IMR-90 (cell line): ENCODE measurements at regions not wholly inside any gene's neighbourhood (a gene's known extent, or its start where the extent isn't known, plus 50 kb on each side); places are given as distances from the start of the nearest gene placed in this dataset.

Experiments
- ATAC-seq: fragments of 200-7000 bp; cut with Tn5 transposase; 2 replicates; pipeline ENCODE4 v1.9.1; 2020; ENCODE audit warnings: low read depth, mild to moderate bottlenecking, moderate library complexity
- BruUV-seq: library from RNA; stranded (reverse); fragments of 400-500 nt; replicated peaks from 2 replicates; lab custom pipeline; 2021; lab: Mats Ljungman, UMichigan
- CTCF ChIA-PET: fragments of 300-600 bp; formaldehyde crosslinking; extraction: SDS; loops from one replicate; lab custom pipeline; 2021; ENCODE audit warnings: antibody characterized with exemption; lab: Yijun Ruan, JAX
- POLR2A ChIA-PET: fragments of 300-600 bp; sonication (Branson Sonifier 250); formaldehyde crosslinking; loops from one replicate; lab custom pipeline; 2022; ENCODE audit warnings: antibody characterized with exemption; ENCODE audit not compliant: unreplicated experiment; lab: Charles Lee
- DNase-seq: peaks from one replicate; pipeline ENCODE4 v3.0.0; 2013
- H2AFZ ChIP-seq: replicated peaks from 2 replicates; pipeline ENCODE3; 2013; ENCODE audit warnings: low read length, mild to moderate bottlenecking; ENCODE audit not compliant: poor library complexity
- H2AK5ac ChIP-seq: 2 replicates; pipeline ENCODE4 v1.6.1; 2013; ENCODE audit warnings: low read depth, low read length, inconsistent platforms
- H2AK9ac ChIP-seq: replicated peaks from 2 replicates; pipeline ENCODE3; 2013; ENCODE audit warnings: mild to moderate bottlenecking, low read depth, low read length, moderate library complexity; ENCODE audit not compliant: poor library complexity
- H2BK120ac ChIP-seq: 2 replicates; pipeline ENCODE4 v1.6.1; 2013; ENCODE audit warnings: low read depth, low read length, inconsistent platforms
- H2BK15ac ChIP-seq: 3 replicates; pipeline ENCODE4 v1.6.1; 2013; ENCODE audit warnings: low read depth, low read length, inconsistent platforms
- H2BK20ac ChIP-seq: 2 replicates; pipeline ENCODE4 v1.6.1; 2013; ENCODE audit warnings: low read depth, mild to moderate bottlenecking, inconsistent platforms, low read length, moderate library complexity
- H2BK5ac ChIP-seq: 2 replicates; pipeline ENCODE4 v1.6.1; 2013; ENCODE audit warnings: mild to moderate bottlenecking, low read depth, low read length, inconsistent platforms; ENCODE audit not compliant: poor library complexity, severe bottlenecking
- H3K14ac ChIP-seq: replicated peaks from 2 replicates; pipeline ENCODE4 v1.6.1; 2013; ENCODE audit warnings: low read depth, low read length, inconsistent platforms
- H3K18ac ChIP-seq: 2 replicates; pipeline ENCODE4 v1.6.1; 2013; ENCODE audit warnings: low read depth, low read length, control low read depth
- H3K23ac ChIP-seq: 2 replicates; pipeline ENCODE4 v1.6.1; 2013; ENCODE audit warnings: low read depth, low read length, inconsistent platforms
- H3K27ac ChIP-seq: 2 replicates; pipeline ENCODE4 v1.5.1; 2013; ENCODE audit warnings: mild to moderate bottlenecking, control low read depth, low read length; ENCODE audit not compliant: insufficient read depth
- H3K27me3 ChIP-seq: 2 replicates; pipeline ENCODE4 v1.6.1; 2013; ENCODE audit warnings: low read length; ENCODE audit not compliant: control insufficient read depth, insufficient read depth
- H3K36me3 ChIP-seq: 2 replicates; pipeline ENCODE4 v1.6.1; 2013; ENCODE audit warnings: low read length, mixed read lengths; ENCODE audit not compliant: control insufficient read depth, insufficient read depth
- H3K4ac ChIP-seq: 2 replicates; pipeline ENCODE4 v1.6.1; 2013; ENCODE audit warnings: low read depth, low read length, inconsistent platforms
- H3K4me1 ChIP-seq: 2 replicates; pipeline ENCODE4 v1.6.1; 2013; ENCODE audit warnings: low read length, mixed read lengths; ENCODE audit not compliant: control insufficient read depth, insufficient read depth
- H3K4me2 ChIP-seq: 2 replicates; pipeline ENCODE4 v1.6.1; 2013; ENCODE audit warnings: low read depth, mild to moderate bottlenecking, control low read depth, low read length, moderate library complexity
- H3K4me3 ChIP-seq: 2 replicates; pipeline ENCODE4 v1.5.1; 2013; ENCODE audit warnings: low read depth, mild to moderate bottlenecking, control low read depth, low read length, moderate library complexity; ENCODE audit not compliant: insufficient read depth
- H3K56ac ChIP-seq: 2 replicates; pipeline ENCODE4 v1.6.1; 2013; ENCODE audit warnings: low read length, inconsistent platforms; ENCODE audit not compliant: insufficient read depth; ENCODE audit errors: extremely low read depth
- H3K79me1 ChIP-seq, 2 experiments: 2 replicates each; pipeline ENCODE4 v1.6.1; 2013; ENCODE audit warnings: low read length in 2 of 2, inconsistent platforms in 1 of 2, low read depth in 1 of 2
- H3K9ac ChIP-seq: 2 replicates; pipeline ENCODE4 v1.6.1; 2013; ENCODE audit warnings: low read depth, low read length, control low read depth
- H3K9me1 ChIP-seq: 2 replicates; pipeline ENCODE4 v1.6.1; 2013; ENCODE audit warnings: low read length, inconsistent platforms; ENCODE audit not compliant: insufficient read depth
- H3K9me3 ChIP-seq: 2 replicates; pipeline ENCODE4 v1.6.1; 2013; ENCODE audit warnings: low read length; ENCODE audit not compliant: control insufficient read depth, insufficient read depth
- H4K20me1 ChIP-seq: 2 replicates; pipeline ENCODE4 v1.6.1; 2013; ENCODE audit warnings: low read length, inconsistent platforms; ENCODE audit not compliant: insufficient read depth
- H4K5ac ChIP-seq: 2 replicates; pipeline ENCODE4 v1.6.1; 2013; ENCODE audit warnings: mild to moderate bottlenecking, low read depth, low read length, control low read depth
- H4K8ac ChIP-seq, 2 experiments: 2 replicates each; pipeline ENCODE4 v1.6.1; 2013; ENCODE audit warnings: low read depth in 2 of 2, low read length in 2 of 2, control low read depth in 1 of 2, inconsistent platforms in 1 of 2
- H4K91ac ChIP-seq: 2 replicates; pipeline ENCODE4 v1.6.1; 2013; ENCODE audit warnings: low read depth, low read length, inconsistent platforms; ENCODE audit not compliant: insufficient read depth
- BHLHE40 ChIP-seq: fragments of 150-350 bp; IDR thresholded peaks from 2 replicates; pipeline ENCODE4 v1.6.1; 2016; ENCODE audit warnings: mild to moderate bottlenecking, low read depth, low read length
- FOS ChIP-seq: fragments of 150-350 bp; IDR thresholded peaks from 2 replicates; pipeline ENCODE4 v1.6.1; 2016; ENCODE audit warnings: low read depth, low read length
- WGBS, 2 experiments: methylation state at CpG; one replicate each; pipeline versions ENCODE4 v1.1.5 to v1.1.7; 2013; ENCODE audit warnings: missing lambda C conversion rate in 2 of 2; ENCODE audit not compliant: insufficient read length in 1 of 2; ENCODE audit errors: extremely low coverage in 2 of 2; 5-methylcytosine and 5-hydroxymethylcytosine counted together
- dilution Hi-C: fragments of 300-500 bp; cut with HindIII; formaldehyde crosslinking; loops from one replicate; pipeline ENCODE4 v1.14.3; 2018; ENCODE audit warnings: low sequenced_read_pairs; ENCODE audit not compliant: unreplicated experiment
- in situ Hi-C: fragments of 300-500 bp; cut with MboI; formaldehyde crosslinking; loops from 3 replicates; pipeline ENCODE4 v1.14.3; 2019; ENCODE audit warnings: low sequenced_read_pairs, inconsistent platforms, mixed read lengths
- intact Hi-C: fragments of 100-400 bp; cut with micrococcal nuclease; formaldehyde crosslinking; loops from 2 replicates; pipeline ENCODE4 v1.10.0; 2022

- Histone ChIP-seq H3K36me3 (no peaks in the 10 kb centered on the region), H3K27ac (no peak overlapping the region), H2AFZ (no peak overlapping the region), H3K27me3 (no peaks in the 10 kb centered on the region), H3K4me2 (no peak overlapping the region), H3K14ac (no peak overlapping the region), H2BK5ac (no peak overlapping the region), H4K8ac (no peak overlapping the region), H2BK20ac (no peak overlapping the region), H4K5ac (no peak overlapping the region), H3K9ac (no peak overlapping the region), H3K18ac (no peak overlapping the region), H3K79me1 (no peaks in the 10 kb centered on the region), H3K9me3 (no peaks in the 10 kb centered on the region), H2AK5ac (no peak overlapping the region), H3K4ac (no peak overlapping the region), H4K91ac (no peak overlapping the region), H3K56ac (no peak overlapping the region), H3K4me3 (no peak overlapping the region), H2BK120ac (no peak overlapping the region), H3K9me1 (peaks cover 3% of the 10 kb centered on the region; the same call in 1 of the 2 replicates), H3K23ac (no peak overlapping the region), H2BK15ac (no peak overlapping the region), H2AK9ac (no peak overlapping the region), H3K4me1 (no peaks in the 10 kb centered on the region; the same call in 1 of the 2 replicates), H4K20me1 (no peaks in the 10 kb centered on the region)
- WGBS, 2 experiments: no CpG with 5 or more reads among the region's 1 CpG
- BruUV-seq: no TSS peak
- dilution Hi-C loops: no loop called here
- TF ChIP-seq FOS (no peak), BHLHE40 (no peak)
- DNase-seq (peak; percentile 66), ATAC-seq (peak; percentile 92)
- POLR2A ChIA-PET: no interaction called here
- in situ Hi-C loops: no loop called here
- CTCF ChIA-PET: no interaction called here
- intact Hi-C loops: no loop called here
Measured at GRCh38 chr5:125722550-125722949, 700.7 kb upstream of the GRAMD2B start.
